OCI-LY7 (cell line): ENCODE measurements at regions not wholly inside any gene's neighbourhood (a gene's known extent, or its start where the extent isn't known, plus 50 kb on each side); places are given as distances from the start of the nearest gene placed in this dataset.

Source experiments
- BruUV-seq: library from RNA; stranded (reverse); fragments of 400-500 nt; replicated peaks from 2 replicates; lab custom pipeline; 2021; lab: Mats Ljungman, UMichigan
- CTCF ChIA-PET: fragments of 300-600 bp; sonication (Branson Sonifier 250); formaldehyde crosslinking; loops from one replicate; lab custom pipeline; 2022; ENCODE audit warnings: antibody characterized with exemption; ENCODE audit not compliant: unreplicated experiment; lab: Charles Lee
- POLR2A ChIA-PET: fragments of 300-600 bp; sonication (Branson Sonifier 250); formaldehyde crosslinking; loops from one replicate; lab custom pipeline; 2022; ENCODE audit warnings: antibody characterized with exemption; lab: Charles Lee
- DNase-seq: peaks from one replicate; pipeline ENCODE4 v3.0.0-alpha.2; 2015; ENCODE audit warnings: low spot score
- H2AFZ ChIP-seq: fragments of 200-600 bp; sonication (generic), shearing (Covaris generic); 2 replicates; pipeline ENCODE4 v1.6.1; 2014; ENCODE audit warnings: mild to moderate bottlenecking, antibody characterized with exemption, low read length, moderate library complexity
- H3K27ac ChIP-seq: fragments of 200-600 bp; sonication (generic); 2 replicates; pipeline ENCODE4 v1.5.1; 2014; ENCODE audit warnings: mixed run types, low read depth, mild to moderate bottlenecking, moderate library complexity, low read length, inconsistent platforms; ENCODE audit not compliant: poor library complexity, severe bottlenecking
- H3K36me3 ChIP-seq: fragments of 200-600 bp; sonication (generic); 2 replicates; pipeline ENCODE4 v1.6.1; 2014; ENCODE audit warnings: mild to moderate bottlenecking, antibody characterized with exemption, low read length, moderate library complexity, mixed read lengths; ENCODE audit not compliant: insufficient read depth
- H3K4me1 ChIP-seq: fragments of 200-600 bp; sonication (generic); 2 replicates; pipeline ENCODE4 v1.5.1; 2014; ENCODE audit warnings: mild to moderate bottlenecking, low read length; ENCODE audit not compliant: insufficient read depth, poor library complexity, severe bottlenecking
- H3K4me2 ChIP-seq: fragments of 200-600 bp; sonication (generic); 2 replicates; pipeline ENCODE4 v1.6.1; 2014; ENCODE audit warnings: mild to moderate bottlenecking, low read length
- H3K4me3 ChIP-seq: fragments of 200-600 bp; sonication (generic); 2 replicates; pipeline ENCODE4 v1.5.1; 2014; ENCODE audit warnings: mild to moderate bottlenecking, low read depth, low read length; ENCODE audit not compliant: poor library complexity, severe bottlenecking
- H3K79me2 ChIP-seq: fragments of 200-600 bp; sonication (generic); 2 replicates; pipeline ENCODE4 v1.6.1; 2016; ENCODE audit warnings: low read depth, mild to moderate bottlenecking, low read length, moderate library complexity, mixed read lengths; ENCODE audit not compliant: insufficient read depth
- H3K9me2 ChIP-seq: fragments of 200-600 bp; sonication (generic); 2 replicates; pipeline ENCODE4 v1.6.1; 2016; ENCODE audit warnings: mild to moderate bottlenecking, low read length, mixed read lengths; ENCODE audit not compliant: insufficient read depth
- H3K9me3 ChIP-seq: fragments of 200-600 bp; sonication (generic); 2 replicates; pipeline ENCODE4 v1.6.1; 2014; ENCODE audit warnings: mild to moderate bottlenecking, mixed run types, low read length, mixed read lengths
- H4K20me1 ChIP-seq: fragments of 200-600 bp; sonication (generic); 2 replicates; pipeline ENCODE4 v1.6.1; 2014; ENCODE audit warnings: mild to moderate bottlenecking, antibody characterized with exemption, low read length, moderate library complexity, mixed read lengths; ENCODE audit not compliant: insufficient read depth
- EZH2phosphoT487 ChIP-seq: fragments of 200-600 bp; sonication (generic); IDR thresholded peaks from 2 replicates; pipeline ENCODE4 v1.6.1; 2018; ENCODE audit warnings: low read depth, borderline replicate concordance, mild to moderate bottlenecking, mixed run types, antibody characterized with exemption, low read length, moderate library complexity, mixed read lengths
- intact Hi-C: fragments of 100-400 bp; cut with micrococcal nuclease; formaldehyde crosslinking; loops from one replicate; pipeline ENCODE4 v1.10.0; 2022; ENCODE audit not compliant: unreplicated experiment
- TF ChIP-seq, protein P1 (sequence below): fragments of 200-600 bp; sonication (generic); conservative IDR thresholded peaks from 2 replicates; pipeline ENCODE4 v1.5.1; 2014; ENCODE audit warnings: mild to moderate bottlenecking, antibody characterized with exemption, low read length, moderate library complexity, mixed read lengths

- Histone ChIP-seq H3K4me3 (no peak overlapping the region), H3K9me2 (no peaks in the 10 kb centered on the region), H3K4me1 (no peaks in the 10 kb centered on the region), H3K36me3 (no peaks in the 10 kb centered on the region), H3K4me2 (no peak overlapping the region), H3K27ac (no peak overlapping the region), H3K9me3 (no peaks in the 10 kb centered on the region), H2AFZ (no peak overlapping the region), H3K79me2 (no peaks in the 10 kb centered on the region), H4K20me1 (no peaks in the 10 kb centered on the region)
- ChIA-PET POLR2A (interaction anchor here (0.7 kb wide), 1 partner anchor 1129 kb away, joined by 5 read pairs; no protein-coding TSS in a partner anchor), CTCF (no interaction called here)
- intact Hi-C loops = no loop called here
- no peak for DNase-seq
- TF ChIP-seq, protein P1, sequence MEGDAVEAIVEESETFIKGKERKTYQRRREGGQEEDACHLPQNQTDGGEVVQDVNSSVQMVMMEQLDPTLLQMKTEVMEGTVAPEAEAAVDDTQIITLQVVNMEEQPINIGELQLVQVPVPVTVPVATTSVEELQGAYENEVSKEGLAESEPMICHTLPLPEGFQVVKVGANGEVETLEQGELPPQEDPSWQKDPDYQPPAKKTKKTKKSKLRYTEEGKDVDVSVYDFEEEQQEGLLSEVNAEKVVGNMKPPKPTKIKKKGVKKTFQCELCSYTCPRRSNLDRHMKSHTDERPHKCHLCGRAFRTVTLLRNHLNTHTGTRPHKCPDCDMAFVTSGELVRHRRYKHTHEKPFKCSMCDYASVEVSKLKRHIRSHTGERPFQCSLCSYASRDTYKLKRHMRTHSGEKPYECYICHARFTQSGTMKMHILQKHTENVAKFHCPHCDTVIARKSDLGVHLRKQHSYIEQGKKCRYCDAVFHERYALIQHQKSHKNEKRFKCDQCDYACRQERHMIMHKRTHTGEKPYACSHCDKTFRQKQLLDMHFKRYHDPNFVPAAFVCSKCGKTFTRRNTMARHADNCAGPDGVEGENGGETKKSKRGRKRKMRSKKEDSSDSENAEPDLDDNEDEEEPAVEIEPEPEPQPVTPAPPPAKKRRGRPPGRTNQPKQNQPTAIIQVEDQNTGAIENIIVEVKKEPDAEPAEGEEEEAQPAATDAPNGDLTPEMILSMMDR = no peak
- no peak for TF ChIP-seq EZH2phosphoT487
- no TSS peak for BruUV-seq
Observed at GRCh38 chr13:22765547-22765946, 415.2 kb upstream of the SGCG start.

DNA sequence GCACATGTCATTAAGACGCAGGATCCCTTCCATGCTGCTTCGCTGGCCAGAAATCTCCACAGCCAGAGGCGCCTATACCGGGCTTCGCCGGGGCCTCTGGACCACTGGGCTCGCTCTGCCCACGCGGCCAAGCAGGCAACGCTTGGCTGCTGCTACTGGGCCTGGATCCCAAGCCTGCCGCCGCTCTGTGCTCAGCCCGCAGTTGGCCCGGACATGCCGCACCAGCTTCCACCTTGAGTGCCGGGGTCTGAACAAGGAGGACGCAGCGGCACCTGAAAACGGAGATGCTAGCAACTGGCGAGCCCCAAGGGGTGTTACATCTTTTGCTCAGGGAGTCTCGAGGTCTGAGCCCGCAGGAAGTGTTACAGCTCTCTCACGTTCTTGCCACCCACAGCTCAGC, 409.9 kb upstream of the SGCG start:
- H3K4me1 ChIP-seq = no peaks in the 10 kb centered on the region
- no peak overlapping the region for H2AFZ ChIP-seq
- no peak overlapping the region for H3K4me3 ChIP-seq
- no peaks in the 10 kb centered on the region for H3K9me2 ChIP-seq
- ChIA-PET CTCF (no interaction called here), POLR2A (no interaction called here)
- DNase-seq = no peak
- H4K20me1 ChIP-seq = no peaks in the 10 kb centered on the region
- TF ChIP-seq, protein P1 = no peak
- no peak for TF ChIP-seq EZH2phosphoT487
- no TSS peak for BruUV-seq
- H3K4me2 ChIP-seq = no peak overlapping the region
- H3K36me3 ChIP-seq = no peaks in the 10 kb centered on the region
- intact Hi-C loops = no loop called here
- H3K79me2 ChIP-seq = no peaks in the 10 kb centered on the region
- H3K9me3 ChIP-seq = no peaks in the 10 kb centered on the region
- H3K27ac ChIP-seq = no peak overlapping the region

DNA sequence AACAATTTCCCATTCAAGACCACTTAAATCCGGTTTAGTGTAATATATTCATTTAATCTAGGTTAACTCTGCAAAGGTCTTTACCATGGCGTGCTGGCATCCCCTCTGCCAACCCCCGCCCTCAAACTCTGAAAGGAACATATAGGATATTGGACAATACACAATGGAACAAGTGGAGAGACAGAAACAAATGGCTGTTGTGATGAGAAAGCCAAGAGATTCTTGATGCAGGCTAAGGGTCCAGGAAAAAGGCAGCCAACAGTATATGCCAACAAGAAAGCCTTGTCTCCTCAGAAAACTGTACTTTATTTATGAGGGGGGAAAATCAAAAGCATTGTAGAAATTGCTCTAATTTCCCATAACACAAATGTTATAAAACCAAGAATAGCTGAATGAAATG, 407.3 kb upstream of the SGCG start:
- H3K9me3 ChIP-seq = no peaks in the 10 kb centered on the region
- no peak overlapping the region for H2AFZ ChIP-seq
- no TSS peak for BruUV-seq
- TF ChIP-seq, protein P1 = no peak
- TF ChIP-seq EZH2phosphoT487 = no peak
- no peaks in the 10 kb centered on the region for H4K20me1 ChIP-seq
- no peaks in the 10 kb centered on the region for H3K4me1 ChIP-seq
- no peak overlapping the region for H3K4me3 ChIP-seq
- intact Hi-C loops = no loop called here
- no peak for DNase-seq
- no peaks in the 10 kb centered on the region for H3K36me3 ChIP-seq
- no peak overlapping the region for H3K27ac ChIP-seq
- H3K9me2 ChIP-seq = no peaks in the 10 kb centered on the region
- ChIA-PET POLR2A (interaction anchor here (1.8 kb wide), 1 partner anchor 14 kb away, joined by 5 read pairs; no protein-coding TSS in a partner anchor), CTCF (no interaction called here)
- no peak overlapping the region for H3K4me2 ChIP-seq
- no peaks in the 10 kb centered on the region for H3K79me2 ChIP-seq
